ENCODE measurements at regions not wholly inside any gene's neighbourhood (a gene's known extent, or its start where the extent isn't known, plus 50 kb on each side); places are given as distances from the start of the nearest gene placed in this dataset.

GRCh38 chr2:129882476-129882875 lies 97.0 kb upstream of the RAB6C start:
- no peaks in the 10 kb centered on the region for H3K9me3 ChIP-seq (ENCODE audit: control insufficient read depth, insufficient read depth, low read length)
- no peak overlapping the region for H3K27ac ChIP-seq (ENCODE audit: low read depth, low read length)
- H3K4me1 ChIP-seq (ENCODE audit: control insufficient read depth, low read length) = no peaks in the 10 kb centered on the region
- TF ChIP-seq CTCF (IDR thresholded peaks at IDR 0.05; ENCODE audit: low read depth, low read length, poor library complexity, severe bottlenecking) (no peak), EZH2phosphoT487 (IDR thresholded peaks at IDR 0.05; ENCODE audit: borderline replicate concordance, low read length) (no peak)
- H3K79me2 ChIP-seq (ENCODE audit: control insufficient read depth, low read length) = no peaks in the 10 kb centered on the region
- H3K4me3 ChIP-seq (ENCODE audit: low read length) = no peak overlapping the region
- H4K20me1 ChIP-seq (ENCODE audit: control insufficient read depth, insufficient read depth, low read depth, low read length) = no peaks in the 10 kb centered on the region
- no peaks in the 10 kb centered on the region for H3K9me2 ChIP-seq (replicated peaks; ENCODE audit: control insufficient read depth, low read length)
- H3K36me3 ChIP-seq (ENCODE audit: control insufficient read depth, low read length) = no peaks in the 10 kb centered on the region
- no peak overlapping the region for H3K4me2 ChIP-seq (ENCODE audit: low read length)
- peaks cover 5% of the 10 kb centered on the region; the same call in 1 of the 2 replicates for H3F3A ChIP-seq (ENCODE audit: control insufficient read depth, insufficient read depth)
- H3K27me3 ChIP-seq (ENCODE audit: control insufficient read depth, low read length) = peaks cover 3% of the 10 kb centered on the region; the same call in 1 of the 2 replicates

- no peaks in the 10 kb centered on the region for H4K20me1 ChIP-seq (ENCODE audit: control insufficient read depth, insufficient read depth, low read depth, low read length)
- H3K4me1 ChIP-seq (ENCODE audit: control insufficient read depth, low read length) = no peaks in the 10 kb centered on the region
- H3K4me3 ChIP-seq (ENCODE audit: low read length) = no peak overlapping the region
- no peaks in the 10 kb centered on the region for H3K36me3 ChIP-seq (ENCODE audit: control insufficient read depth, low read length)
- peaks cover 6% of the 10 kb centered on the region; the same call in 1 of the 2 replicates for H3K27me3 ChIP-seq (ENCODE audit: control insufficient read depth, low read length)
- no peak overlapping the region for H3K27ac ChIP-seq (ENCODE audit: low read depth, low read length)
- no peaks in the 10 kb centered on the region for H3K9me3 ChIP-seq (ENCODE audit: control insufficient read depth, insufficient read depth, low read length)
- no peaks in the 10 kb centered on the region for H3K79me2 ChIP-seq (ENCODE audit: control insufficient read depth, low read length)
- no peak for TF ChIP-seq EZH2phosphoT487 (IDR thresholded peaks at IDR 0.05; ENCODE audit: borderline replicate concordance, low read length)
- TF ChIP-seq CTCF (IDR thresholded peaks at IDR 0.05; ENCODE audit: low read depth, low read length, poor library complexity, severe bottlenecking) = no peak
- H3K9me2 ChIP-seq (replicated peaks; ENCODE audit: control insufficient read depth, low read length) = no peaks in the 10 kb centered on the region
- H3F3A ChIP-seq (ENCODE audit: control insufficient read depth, insufficient read depth) = peaks cover 5% of the 10 kb centered on the region; the same call in 1 of the 2 replicates
- H3K4me2 ChIP-seq (ENCODE audit: low read length) = no peak overlapping the region
These were observed 96.3 kb upstream of the RAB6C start for GRCh38 chr2:129883121-129883520.

GRCh38 chr2:129884221-129884786 lies 95.2 kb upstream of the RAB6C start:
- H3K9me2 ChIP-seq (replicated peaks; ENCODE audit: control insufficient read depth, low read length) = no peaks in the 10 kb centered on the region
- H3K36me3 ChIP-seq (ENCODE audit: control insufficient read depth, low read length) = no peaks in the 10 kb centered on the region
- H3K79me2 ChIP-seq (ENCODE audit: control insufficient read depth, low read length) = no peaks in the 10 kb centered on the region
- H3K27ac ChIP-seq (ENCODE audit: low read depth, low read length) = no peak overlapping the region
- TF ChIP-seq CTCF (IDR thresholded peaks at IDR 0.05; ENCODE audit: low read depth, low read length, poor library complexity, severe bottlenecking) (no peak), EZH2phosphoT487 (IDR thresholded peaks at IDR 0.05; ENCODE audit: borderline replicate concordance, low read length) (no peak)
- no peaks in the 10 kb centered on the region for H3F3A ChIP-seq (ENCODE audit: control insufficient read depth, insufficient read depth)
- no peaks in the 10 kb centered on the region for H3K9me3 ChIP-seq (ENCODE audit: control insufficient read depth, insufficient read depth, low read length)
- H3K4me3 ChIP-seq (ENCODE audit: low read length) = no peak overlapping the region
- no peaks in the 10 kb centered on the region for H4K20me1 ChIP-seq (ENCODE audit: control insufficient read depth, insufficient read depth, low read depth, low read length)
- H3K27me3 ChIP-seq (ENCODE audit: control insufficient read depth, low read length) = peaks cover 13% of the 10 kb centered on the region
- no peak overlapping the region for H3K4me2 ChIP-seq (ENCODE audit: low read length)
- no peaks in the 10 kb centered on the region for H3K4me1 ChIP-seq (ENCODE audit: control insufficient read depth, low read length)

Data from DOHH2 (cell line).